ENCODE measurements at regions not wholly inside any gene's neighbourhood (a gene's known extent, or its start where the extent isn't known, plus 50 kb on each side); places are given as distances from the start of the nearest gene placed in this dataset.

- TF ChIP-seq CTCF (IDR thresholded peaks at IDR 0.05) (no peak), POLR2A (IDR thresholded peaks at IDR 0.05) (no peak)
These were observed 1265.9 kb downstream of the BRINP3 start for GRCh38 chr1:189211742-189212141.

Measured in body of pancreas (tissue), 4 donors.